Ishikawa (cell line): ENCODE measurements at regions not wholly inside any gene's neighbourhood (a gene's known extent, or its start where the extent isn't known, plus 50 kb on each side); places are given as distances from the start of the nearest gene placed in this dataset.

Experiments
- CREB1 ChIP-seq: IDR thresholded peaks from 2 replicates; pipeline ENCODE4 v1.6.1; 2012; ENCODE audit warnings: low read depth
- EP300 ChIP-seq: IDR thresholded peaks from 2 replicates; pipeline ENCODE4 v1.6.1; 2012; ENCODE audit warnings: borderline replicate concordance
- FOXM1 ChIP-seq: IDR thresholded peaks from 2 replicates; pipeline ENCODE4 v1.6.1; 2012; ENCODE audit warnings: low read depth, borderline replicate concordance
- MAX ChIP-seq: IDR thresholded peaks from 2 replicates; pipeline ENCODE4 v1.6.1; 2012
- RAD21 ChIP-seq: IDR thresholded peaks from 2 replicates; pipeline ENCODE4 v1.6.1; 2012; ENCODE audit warnings: low read depth
- TEAD4 ChIP-seq: IDR thresholded peaks from 2 replicates; pipeline ENCODE4 v1.6.1; 2012
- TF ChIP-seq, protein P1 (sequence below): IDR thresholded peaks from 2 replicates; pipeline ENCODE4 v1.6.1; 2012

- TF ChIP-seq RAD21, result no peak
- TF ChIP-seq TEAD4, result no peak
- TF ChIP-seq MAX, result no peak
- TF ChIP-seq, protein P1, sequence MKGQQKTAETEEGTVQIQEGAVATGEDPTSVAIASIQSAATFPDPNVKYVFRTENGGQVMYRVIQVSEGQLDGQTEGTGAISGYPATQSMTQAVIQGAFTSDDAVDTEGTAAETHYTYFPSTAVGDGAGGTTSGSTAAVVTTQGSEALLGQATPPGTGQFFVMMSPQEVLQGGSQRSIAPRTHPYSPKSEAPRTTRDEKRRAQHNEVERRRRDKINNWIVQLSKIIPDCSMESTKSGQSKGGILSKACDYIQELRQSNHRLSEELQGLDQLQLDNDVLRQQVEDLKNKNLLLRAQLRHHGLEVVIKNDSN, result no peak
- no peak for TF ChIP-seq EP300
- TF ChIP-seq CREB1, result no peak
- TF ChIP-seq FOXM1, result no peak
Observed at GRCh38 chr13:55437162-55437561, 1703.6 kb upstream of the PRR20A start.
